Activated CD8-positive, alpha-beta memory T cell treated with anti-CD3 and anti-CD28 coated beads, Interleukin-2, amount 50 U/mL, for 48 hours (primary cell): ENCODE measurements at regions not wholly inside any gene's neighbourhood (a gene's known extent, or its start where the extent isn't known, plus 50 kb on each side); places are given as distances from the start of the nearest gene placed in this dataset.

Source experiments
- DNase-seq: peaks from one replicate; pipeline ENCODE4 v3.0.0-alpha.2; 2020

DNA sequence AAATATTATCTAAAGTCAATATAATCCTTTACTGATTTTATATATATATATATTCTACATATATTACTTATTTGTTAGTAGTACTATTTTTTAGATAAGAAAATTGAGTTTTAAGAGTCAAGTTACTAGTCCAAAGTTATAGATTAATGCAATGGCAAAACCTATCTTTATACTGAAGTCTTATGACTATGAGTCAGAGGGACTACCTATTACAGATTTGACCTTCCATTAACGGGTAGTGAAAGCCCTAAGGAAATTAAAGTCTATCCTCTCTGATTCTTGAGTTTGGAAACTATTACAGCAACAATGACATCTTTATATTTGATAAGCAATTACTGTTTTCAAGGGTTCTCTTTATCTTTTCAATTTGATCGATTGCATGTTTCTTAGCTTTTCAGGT lies 315.8 kb downstream of the CASP12 start:
- DNase-seq = no peak

DNA sequence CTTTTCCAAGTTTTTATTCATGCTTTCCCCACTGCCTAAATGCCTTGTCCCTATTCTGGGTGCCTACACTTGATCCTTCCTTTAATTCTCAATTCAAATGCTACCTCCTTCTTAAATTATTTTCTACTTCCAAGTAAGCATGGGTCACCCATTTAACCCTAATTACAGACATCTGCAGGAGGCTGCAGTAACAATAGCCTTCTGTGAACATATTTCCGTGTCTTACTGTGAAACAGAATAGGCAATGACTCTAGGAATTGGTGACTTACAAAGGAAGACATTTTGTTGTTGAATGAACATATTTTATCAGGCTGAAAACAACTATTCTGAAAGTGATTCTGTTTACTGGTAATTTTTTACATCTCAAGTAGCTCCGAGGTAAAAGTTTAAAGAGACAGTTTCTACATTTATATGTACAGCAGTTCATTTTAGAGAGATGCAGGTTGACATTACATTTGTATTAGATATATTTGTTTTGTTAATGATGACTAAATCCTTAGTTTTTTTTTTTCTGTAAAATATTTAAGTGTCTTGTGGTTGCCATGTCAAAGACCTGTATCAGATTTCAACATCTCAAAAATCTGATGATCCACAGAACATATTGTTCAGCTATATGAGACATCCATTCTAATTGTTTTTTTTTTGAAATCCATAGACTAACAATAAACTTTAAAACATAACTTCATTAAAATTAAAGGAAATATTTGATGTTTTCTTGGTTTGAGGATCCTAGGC lies 316.8 kb downstream of the CASP12 start:
- DNase-seq = no peak

DNA sequence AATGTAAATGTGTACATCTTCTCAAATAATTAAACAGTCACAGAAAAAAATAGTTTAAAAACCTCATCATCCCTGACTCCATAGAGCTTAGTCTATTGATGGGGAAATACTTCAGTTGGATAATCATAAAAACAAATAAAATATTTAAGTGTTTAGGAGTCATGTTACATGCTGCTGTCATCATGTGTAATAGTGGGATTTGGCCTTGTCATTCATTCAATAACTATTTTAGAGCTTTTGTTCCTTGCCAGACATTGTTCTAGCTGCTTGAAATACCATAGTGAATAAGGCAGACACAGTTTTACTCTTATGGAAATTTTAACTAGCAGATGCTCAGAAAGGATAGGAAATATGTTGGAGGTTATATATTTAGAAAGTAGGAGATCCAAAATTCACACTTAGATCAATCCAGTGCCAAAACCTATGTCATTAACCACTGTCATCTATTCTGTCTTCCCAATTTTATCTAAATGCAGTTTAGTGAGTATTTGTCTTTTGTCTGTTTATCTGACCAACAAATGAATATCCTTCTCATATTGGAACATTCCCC lies 324.7 kb downstream of the CASP12 start:
- no peak for DNase-seq

DNA sequence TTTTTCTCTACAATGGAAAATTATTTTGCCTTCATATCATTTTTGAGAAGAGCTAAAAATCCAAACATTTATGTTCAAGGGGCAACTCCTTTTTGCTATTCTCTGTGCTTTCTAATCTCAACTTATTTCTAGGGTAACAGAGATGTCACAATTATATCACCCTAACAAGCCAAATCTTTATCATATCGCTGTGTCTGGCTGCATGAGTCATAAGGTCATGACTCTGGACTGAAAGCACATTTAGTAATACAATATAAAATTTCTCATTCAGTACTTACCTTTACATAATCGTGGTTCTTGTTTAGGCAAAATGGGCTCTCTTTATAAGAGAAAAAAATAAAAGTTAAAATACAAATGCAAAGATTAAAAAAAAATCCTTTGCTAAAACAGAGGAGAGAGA lies 326.0 kb downstream of the CASP12 start:
- no peak for DNase-seq

DNA sequence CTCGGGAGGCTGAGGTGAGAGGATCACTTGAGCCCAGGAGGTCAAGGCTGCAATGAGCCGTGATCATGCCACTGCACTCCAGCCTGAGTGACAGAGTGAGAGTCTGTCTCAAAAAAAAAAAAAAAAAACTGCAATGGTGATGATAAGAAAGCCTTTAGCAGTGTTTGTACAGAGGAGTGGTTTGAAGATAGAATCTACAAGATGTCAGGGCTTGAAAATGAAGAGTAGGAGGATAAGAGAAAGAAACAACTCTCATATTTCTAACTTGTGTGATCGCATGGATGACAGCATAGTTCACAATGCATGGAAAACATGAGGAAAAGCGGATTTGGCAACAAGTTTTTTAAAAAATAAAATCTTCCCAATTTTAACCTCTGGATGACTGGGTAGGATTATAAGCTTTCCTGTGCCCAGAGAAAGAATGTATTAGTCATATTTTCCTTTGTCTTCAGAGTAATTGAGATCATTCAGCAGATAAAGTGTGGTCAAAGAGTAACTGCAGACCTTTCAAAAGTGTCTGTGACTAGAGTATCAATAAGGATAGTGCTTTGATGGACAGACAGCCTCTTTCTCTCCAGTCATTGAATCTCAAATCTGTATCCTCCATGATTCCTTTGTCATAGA lies 328.1 kb downstream of the CASP12 start:
- no peak for DNase-seq

DNA sequence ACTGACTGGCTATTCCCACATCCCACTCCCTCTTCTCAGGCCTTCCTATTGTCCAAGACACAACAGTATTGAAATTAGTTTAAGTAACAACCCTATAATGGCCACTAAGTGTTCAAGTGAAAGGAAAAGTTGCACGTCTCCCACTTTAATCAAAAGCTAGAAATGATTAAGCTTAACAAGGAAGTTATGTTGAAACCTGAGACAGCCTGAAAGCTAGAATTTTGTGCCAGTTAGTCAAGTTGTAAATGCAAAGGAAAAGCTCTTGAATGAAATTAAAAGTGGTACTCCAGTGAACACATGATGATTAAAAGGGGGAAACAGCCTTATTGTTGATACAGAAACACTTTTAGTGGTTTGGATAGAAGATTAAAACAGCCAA lies 332.7 kb downstream of the CASP12 start:
- DNase-seq = no peak

DNA sequence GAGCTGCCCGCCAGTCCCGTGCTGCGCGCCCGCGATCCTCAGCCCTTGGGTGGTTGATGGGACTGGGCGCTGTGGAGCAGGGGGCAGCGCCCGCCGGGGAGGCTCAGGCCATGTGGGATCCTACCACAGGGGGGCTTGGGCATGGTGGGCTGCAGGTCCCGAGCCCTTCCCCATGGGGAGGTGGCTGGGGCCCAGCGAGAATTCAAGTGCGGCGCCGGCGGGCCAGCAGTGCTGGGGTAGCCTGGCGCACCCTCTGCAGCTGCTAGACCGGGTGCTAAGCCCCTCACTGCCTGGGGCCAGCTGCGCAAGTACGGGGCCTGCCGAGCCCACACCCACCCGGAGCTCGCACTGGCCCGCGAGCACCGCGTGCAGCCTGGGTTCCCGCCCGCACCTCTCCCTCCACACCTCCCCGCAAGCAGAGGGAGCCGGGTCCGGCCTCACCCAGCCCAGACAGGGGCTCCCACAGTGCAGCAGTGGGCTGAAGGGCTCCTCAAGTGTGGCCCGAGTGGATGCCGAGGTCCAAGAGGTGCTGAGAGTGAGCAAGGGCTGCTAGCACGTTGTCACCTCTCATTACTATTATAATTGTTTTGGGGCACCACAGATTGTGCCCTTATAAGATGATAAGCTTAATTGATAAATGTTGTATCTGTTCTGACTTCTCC lies 333.2 kb downstream of the CASP12 start:
- no peak for DNase-seq

DNA sequence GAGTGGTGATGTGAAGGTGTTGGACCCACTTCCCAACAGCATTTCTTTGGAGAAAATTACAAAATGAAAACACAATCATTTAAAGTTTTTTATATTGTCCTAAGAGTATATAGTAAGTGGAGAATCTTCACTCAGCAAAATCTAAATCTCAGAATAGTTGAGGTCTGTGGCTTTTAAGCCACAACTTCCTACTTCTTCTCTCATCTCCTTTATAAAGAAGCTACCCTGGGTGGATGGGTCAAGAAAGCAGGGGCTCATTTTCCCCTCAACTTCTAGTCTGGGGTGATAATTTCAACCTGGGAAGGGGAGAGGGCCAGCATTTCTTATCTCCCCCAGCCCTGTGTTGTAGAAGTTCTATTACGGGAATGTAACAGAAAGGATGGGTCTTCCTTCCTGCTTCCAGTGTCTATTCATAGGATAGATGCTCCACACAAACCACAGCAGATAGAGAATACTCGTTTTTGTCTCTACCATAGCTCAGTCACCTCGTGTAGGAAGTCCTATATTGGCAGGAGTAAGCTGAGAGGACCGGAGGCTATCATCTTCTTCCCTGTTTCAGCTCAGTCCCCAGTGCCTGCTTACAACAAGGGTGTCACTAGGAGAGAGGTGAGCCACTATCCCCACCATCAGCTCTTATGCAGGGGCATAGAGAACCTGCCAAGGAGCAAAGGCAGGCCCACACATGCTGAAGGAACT lies 341.5 kb downstream of the CASP12 start:
- DNase-seq = no peak

DNA sequence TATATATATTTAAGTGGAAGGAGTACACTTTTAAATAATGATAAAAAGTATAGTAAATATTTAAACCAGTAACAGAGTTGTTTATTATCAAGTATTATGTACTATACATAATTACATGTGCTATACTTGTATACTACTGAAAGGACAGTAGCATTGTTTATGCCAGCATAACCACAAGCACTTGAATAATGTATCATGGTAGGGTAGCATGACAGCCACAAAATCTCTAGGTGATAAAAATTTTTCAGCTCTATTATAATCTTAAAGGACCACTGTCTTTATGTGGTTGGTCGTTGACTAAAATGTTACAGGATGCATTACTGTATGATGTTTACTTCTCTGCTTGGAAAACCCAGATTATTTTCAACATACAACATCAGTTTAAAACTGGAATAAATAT lies 349.2 kb downstream of the CASP12 start:
- DNase-seq = no peak

DNA sequence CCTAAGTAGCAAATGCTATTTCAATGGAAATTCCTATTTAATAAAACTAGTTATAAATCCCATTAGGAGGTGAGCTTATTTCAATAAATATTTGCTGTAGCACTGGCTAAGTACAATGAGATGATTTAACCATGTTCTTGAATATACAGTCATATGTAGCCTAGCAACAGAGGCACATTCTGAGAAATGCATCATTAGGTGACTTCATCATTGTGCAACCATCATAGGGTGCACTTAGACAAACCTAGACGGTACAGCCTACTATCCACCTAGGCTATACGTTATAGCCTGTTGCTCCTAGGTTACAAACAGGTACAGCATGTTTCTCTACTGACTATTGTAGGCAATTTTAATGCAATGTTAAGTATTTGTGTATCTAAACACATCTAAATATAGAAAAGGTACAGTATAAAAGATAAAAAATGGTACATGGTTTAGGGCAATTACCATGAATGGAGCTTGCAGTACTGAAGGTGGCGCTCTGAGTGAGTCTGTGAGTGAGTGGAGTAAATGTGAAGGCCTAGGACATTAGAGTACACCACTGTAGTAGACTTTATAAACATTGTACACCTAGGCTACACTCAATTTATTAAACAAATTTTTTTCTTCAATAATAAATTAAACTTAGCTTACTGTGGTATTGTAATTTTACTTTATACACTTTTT lies 350.1 kb downstream of the CASP12 start:
- no peak for DNase-seq

DNA sequence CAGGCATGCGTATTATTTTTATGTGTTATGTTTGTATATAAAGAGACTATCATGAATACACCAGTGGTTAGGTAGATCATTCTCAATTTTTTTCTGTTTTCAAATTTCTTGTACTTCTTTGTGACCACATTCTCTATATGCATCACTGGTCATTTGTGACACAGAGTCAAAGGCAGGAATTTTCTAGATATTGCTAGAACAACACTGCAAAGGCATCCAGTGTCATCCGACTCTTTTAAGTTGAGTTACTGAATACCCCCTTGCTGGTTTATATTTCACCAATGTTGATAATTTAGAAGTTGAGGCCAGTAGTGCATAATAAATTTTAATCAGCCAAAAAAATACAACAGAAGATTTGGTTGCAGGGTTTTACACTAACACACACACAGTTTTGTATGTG lies 351.8 kb downstream of the CASP12 start:
- DNase-seq = no peak

DNA sequence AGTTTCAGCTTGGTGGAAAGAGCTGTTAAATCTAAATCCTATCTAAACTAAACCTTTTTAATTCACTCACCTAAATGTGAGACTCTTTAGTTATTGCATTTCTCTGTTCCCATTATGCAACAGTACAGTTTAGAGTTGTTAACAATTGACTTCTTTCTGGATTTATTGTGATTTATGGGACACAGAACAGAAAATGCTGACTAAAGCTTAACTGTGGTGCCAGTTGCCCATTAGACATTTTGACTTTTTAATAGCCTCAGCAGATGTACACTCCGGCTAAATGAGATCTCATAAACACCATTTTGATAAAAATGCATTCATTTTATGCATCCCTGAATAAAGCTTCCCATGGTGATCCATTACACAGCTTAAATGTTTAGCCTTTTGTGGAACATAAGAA lies 356.6 kb downstream of the CASP12 start:
- no peak for DNase-seq

DNA sequence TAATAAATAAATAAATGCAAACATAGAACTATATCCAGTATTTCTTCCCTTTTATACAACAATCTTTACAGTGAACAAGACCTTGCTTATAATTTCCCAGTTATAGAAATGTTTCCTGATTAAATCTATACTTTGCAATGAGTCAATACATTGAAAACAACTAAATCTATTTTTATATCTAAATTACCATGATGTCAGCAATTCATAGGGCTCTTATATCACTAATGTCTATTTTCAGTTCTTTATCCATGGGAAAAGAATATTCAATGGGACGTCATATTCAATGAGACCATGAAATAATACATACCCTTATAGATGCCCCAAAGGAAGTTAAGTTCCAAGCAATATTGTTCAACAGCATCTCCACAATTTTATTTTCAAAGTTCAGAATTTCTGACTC lies 359.9 kb downstream of the CASP12 start:
- no peak for DNase-seq

DNA sequence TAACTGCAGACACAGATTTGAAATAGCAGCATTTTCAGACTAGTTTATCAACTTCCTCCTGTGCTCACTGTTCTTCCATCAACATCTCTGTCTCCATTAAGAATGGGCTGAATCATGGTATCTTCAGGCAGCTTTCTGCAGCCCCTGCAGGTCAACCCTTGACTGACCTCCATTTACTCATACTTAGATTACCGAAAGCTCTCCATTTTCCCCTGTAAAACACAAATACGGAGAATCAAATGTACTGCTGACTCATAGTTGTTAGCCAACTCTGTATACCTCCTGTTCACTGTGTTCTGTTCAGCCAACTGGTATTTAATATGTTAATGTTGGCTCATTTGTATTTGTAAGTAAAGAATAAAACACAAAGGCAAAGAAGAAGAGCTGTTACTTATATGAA lies 364.0 kb downstream of the CASP12 start:
- DNase-seq = no peak

DNA sequence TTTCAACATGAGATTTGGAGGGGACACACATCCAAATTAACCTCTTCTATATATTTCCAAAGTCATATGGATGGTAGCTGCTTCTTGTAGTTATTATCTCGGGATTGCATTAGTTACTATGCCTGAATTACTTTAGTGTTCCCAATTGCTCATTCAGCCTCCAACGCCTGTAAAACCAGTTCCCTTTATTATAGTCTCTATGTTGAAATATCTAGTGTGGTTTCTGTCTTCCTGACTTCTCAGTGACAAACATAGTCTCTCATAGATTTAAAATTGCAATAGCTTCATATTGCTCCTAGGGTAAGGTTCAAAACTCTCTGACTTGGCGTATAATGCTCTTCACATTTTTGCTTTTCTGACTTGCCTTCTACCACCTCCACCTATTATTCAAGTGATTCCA lies 366.4 kb downstream of the CASP12 start:
- no peak for DNase-seq

DNA sequence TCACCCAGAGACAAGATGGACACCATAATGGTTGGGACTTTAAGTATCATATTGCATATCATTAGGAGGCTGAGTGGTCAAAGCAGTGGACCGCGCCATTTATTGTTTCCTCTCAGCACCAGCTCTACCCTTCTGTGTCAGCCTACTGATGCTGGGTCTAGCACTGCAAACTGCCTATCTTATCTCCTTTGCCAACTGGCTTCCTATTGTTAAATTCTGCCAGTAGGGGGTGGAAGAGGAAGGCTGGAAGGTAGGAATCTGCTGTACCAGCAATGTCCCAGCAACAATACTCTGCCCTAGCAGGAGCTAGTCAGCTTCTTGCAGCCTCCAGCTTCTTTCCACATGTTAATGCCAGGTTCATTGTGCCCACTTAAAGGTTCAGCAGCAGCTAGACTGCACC lies 367.1 kb upstream of the PDGFD start:
- no peak for DNase-seq

DNA sequence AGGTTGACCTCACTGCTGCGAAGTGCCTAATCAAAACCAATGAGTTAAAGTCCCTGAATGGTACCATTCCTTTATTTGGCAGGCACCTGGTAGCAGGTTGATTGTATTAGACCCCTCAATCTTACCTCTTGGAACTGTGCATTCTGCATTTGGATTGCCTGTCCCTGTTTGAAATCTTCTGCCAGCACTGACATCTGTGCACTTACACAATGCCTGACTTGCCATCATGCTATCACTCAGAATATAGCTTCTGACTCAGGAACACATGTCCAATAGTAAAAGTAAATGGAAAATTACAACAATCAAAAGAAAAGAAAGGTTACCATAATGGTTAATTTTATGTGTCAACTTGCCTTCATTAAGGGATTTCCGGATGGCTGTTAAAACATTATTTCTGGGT lies 366.0 kb upstream of the PDGFD start:
- no peak for DNase-seq

DNA sequence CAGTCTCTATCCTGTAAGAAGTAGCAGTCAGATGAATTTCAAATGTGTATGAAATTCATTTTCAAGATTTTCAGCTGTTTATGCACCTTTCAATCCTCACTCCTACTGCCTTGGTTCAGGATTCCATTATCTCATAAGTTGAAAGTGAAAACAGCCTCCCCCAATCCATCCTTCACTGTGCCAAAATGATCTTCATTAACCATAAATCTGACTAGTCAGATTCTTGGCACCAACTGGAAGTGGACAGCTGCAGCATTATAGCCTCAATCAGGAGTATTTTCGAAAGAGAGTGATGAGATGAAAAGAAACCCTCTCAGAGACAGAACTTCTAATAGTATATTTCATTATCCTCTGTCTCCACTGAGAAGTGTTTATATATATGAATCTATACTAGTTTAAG lies 365.3 kb upstream of the PDGFD start:
- no peak for DNase-seq

DNA sequence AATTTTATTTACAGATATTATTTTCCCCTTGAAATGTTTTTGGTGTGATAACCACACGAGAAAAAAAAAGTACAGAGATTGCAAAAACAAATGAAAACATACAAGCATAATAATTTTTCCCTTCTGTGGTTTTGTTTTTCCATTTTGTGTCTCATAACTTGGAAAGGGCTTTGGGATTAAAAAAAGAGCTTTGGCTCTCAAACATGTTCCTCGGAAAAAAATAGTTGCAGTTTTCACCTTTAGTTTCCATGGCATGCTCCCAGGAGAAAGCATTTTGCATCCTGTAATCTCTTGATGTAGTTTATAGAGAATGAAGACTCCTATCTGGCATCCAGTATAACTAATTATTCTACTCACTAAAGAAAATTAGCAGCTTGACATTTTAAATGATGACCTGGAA lies 362.1 kb upstream of the PDGFD start:
- no peak for DNase-seq

DNA sequence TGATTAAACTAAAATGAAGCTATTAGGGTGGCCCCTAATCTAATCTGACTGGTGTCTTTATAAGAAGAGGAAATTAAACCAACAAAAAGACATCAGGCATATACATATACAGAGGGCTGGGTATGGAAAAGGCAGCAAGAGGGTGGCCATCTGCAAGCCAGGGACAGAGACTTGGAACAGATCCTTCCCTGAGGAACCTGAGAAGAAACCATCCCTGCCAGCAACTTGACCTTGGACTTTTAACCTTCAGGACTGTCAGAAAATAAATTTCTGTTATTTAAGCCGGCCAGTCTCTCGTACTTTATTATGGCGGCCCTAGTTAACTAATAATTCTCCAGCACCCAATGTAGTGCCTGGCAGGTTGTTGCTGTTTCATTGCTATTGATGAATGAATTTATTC lies 361.5 kb upstream of the PDGFD start:
- DNase-seq = no peak

DNA sequence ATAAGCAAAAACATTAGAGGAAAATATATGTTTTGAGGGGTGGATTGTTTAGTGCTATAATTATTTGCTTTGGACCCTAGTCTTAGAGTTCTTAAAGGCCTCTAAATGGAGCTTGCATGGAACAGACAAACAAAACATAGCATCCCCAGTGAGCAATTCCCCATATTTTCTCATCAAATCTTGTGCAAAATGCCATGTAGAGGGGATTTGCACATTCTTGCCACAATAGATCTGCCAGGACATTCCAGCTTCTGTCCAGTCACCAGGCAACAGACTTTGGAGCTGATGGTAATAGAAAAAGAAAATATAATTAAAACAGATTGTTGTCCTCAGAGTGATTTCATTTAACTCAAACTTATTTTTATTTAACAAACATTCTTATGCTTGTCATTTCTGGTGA lies 360.3 kb upstream of the PDGFD start:
- no peak for DNase-seq

DNA sequence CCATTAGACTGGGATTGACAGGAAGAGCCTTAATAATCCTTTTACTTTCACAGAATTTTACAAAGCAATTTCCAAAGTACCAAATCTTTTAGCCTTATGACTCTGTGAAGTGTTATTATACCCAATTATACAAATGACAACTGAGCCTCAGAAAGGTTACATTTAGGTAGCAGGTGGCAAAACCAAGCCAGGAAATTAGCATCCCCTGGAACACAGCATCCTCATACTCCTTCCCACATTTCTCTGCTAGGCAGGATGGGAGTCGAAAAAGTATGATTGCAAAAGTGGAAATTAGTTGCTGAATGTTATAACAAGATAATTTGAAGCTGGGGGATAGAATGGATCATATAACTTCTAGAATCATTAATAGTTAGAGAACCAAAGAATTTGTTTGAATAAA lies 359.7 kb upstream of the PDGFD start:
- no peak for DNase-seq

DNA sequence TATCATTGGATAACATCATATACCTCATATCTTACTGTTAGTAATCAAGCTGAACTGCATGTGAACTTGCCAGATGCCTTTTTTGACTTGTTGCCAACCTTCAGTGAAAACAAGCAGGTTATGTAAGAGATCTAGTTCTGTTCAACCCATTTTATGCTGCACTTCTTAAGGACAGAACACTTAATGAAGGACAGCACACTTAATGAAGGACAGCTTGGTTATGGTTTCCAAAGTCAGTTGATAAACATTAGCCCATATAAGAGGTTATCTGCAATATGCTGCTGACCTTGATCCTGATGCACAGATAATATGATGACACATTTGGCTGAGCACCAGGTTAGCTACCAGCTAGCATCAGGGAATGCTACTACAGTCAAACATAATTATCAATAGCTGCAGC lies 358.7 kb upstream of the PDGFD start:
- no peak for DNase-seq
